ENCODE measurements at regions not wholly inside any gene's neighbourhood (a gene's known extent, or its start where the extent isn't known, plus 50 kb on each side); places are given as distances from the start of the nearest gene placed in this dataset.

- TF ChIP-seq POLR2AphosphoS5 (IDR thresholded peaks at IDR 0.05; ENCODE audit: low read depth, low read length) (no peak), POLR2A (IDR thresholded peaks at IDR 0.05; ENCODE audit: low read depth, low read length) (no peak), SPI1 (IDR thresholded peaks at IDR 0.05; ENCODE audit: low read depth, low read length) (no peak), TAF1 (IDR thresholded peaks at IDR 0.05; ENCODE audit: low read depth, low read length) (no peak), PAX5 (IDR thresholded peaks at IDR 0.05; ENCODE audit: insufficient read depth, low read length, severe bottlenecking) (no peak), POU2F2 (IDR thresholded peaks at IDR 0.05; ENCODE audit: low read depth, low read length) (no peak)
Measured at GRCh38 chr11:15873501-15873900, 482.8 kb downstream of the SOX6 start.
